ENCODE measurements at regions not wholly inside any gene's neighbourhood (a gene's known extent, or its start where the extent isn't known, plus 50 kb on each side); places are given as distances from the start of the nearest gene placed in this dataset.
"Not testable (repeated sequence)": the region's sequence is repeated elsewhere in the genome, so short reads cannot be mapped to it uniquely, and the experiment has no call there.

DNA sequence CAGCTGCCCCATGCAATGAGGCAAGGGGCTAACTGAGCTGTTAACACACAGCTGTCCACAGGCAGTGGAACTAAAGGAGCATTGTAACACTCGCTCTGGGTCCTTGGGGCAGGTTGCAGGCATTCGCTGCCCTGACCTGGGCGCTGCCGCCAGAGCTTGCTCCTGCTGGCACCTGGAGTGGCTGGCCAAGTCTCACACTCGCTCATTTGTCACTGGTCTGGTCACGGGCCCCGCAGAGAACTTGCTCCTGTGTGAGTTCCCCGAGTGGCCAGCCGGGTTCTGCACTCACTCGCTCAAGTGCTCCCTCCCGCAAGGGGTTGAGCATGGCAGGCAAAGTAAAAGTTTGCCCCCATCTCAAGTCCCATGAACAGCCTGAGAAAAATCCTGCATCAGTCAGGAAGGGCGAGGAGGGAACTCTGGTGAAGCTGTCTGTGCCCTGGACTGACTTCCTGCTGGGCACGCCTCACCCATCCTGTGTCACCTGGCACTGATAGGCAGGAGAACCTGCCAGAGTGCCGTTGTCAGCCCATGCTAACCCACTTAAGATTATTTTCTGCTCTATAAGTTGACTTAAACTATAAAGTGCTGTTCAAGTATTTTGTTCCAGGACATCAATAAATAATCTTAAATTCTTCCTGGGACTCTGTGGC is 934.8 kb upstream of the GYPC start:
- no peak for DNase-seq (ENCODE audit: low spot score)

DNA sequence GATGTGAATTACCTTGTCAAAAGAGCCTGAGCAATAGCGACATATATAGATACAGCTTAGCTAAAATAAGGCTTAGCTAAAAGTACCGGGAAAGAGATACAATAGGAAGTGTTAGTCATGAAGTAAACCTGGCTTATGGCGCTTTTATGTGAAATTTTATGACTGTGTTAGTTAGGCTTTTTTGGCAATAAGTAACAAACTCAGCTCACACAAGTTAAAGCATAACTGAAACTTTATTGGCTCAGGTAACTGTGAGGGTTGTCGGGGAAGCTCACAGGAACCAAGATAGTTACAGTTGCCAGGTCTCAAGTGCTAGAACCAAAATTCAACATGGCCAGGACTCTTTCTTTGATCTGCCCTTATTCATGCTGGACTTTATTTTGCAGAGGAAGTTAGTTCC is 925.0 kb upstream of the GYPC start:
- no peak for DNase-seq (ENCODE audit: low spot score)

- DNase-seq (ENCODE audit: low spot score), result no peak
Observed at GRCh38 chr2:125736306-125736705, 919.7 kb upstream of the GYPC start.

DNA sequence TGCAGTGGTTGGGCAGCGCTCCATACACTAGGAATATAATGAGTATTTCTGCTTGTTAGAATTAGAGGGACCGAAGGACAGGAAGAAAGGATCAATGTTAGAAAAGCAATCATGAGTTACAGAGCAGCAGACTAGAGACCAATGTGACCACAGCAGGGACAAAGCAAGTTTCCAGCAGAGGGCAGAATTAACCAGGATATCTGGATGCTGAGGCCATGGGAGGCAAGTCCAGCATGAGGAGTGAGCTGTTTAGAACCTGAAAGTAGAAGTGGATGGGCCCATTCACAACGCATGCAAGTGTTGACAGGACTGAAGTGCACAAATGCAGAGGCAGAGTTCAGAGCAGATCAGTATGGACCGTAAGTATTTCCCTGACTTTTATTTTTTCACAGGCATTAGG is 910.4 kb upstream of the GYPC start:
- DNase-seq (ENCODE audit: low spot score), result no peak

- DNase-seq (ENCODE audit: low spot score), result no peak
Observed at GRCh38 chr2:125746321-125747164, 909.4 kb upstream of the GYPC start.

GRCh38 chr2:125747165-125747425 is 908.9 kb upstream of the GYPC start:
- no peak for DNase-seq (ENCODE audit: low spot score)

DNA sequence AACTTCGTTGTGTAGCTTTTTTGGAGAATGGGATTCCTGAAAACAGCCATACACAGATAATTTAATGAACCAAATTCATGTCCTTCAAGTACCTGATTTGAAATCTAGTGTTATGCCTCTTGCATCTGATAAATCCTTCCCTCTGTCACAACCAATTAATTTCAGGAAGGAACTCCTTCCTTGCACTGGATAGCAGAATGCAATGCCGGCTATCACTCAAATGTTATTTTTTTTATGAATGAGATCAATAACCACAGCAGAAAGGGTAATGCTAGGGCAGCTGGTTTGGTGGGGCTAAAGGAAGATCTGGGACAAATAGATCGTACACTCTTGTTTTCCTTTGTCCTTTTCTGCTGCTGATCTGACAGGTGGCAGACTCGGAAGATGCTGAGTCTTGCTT is 899.5 kb upstream of the GYPC start:
- no peak for DNase-seq (ENCODE audit: low spot score)

GRCh38 chr2:125796784-125797183 is 859.2 kb upstream of the GYPC start:
- no peak for DNase-seq (ENCODE audit: low spot score)

GRCh38 chr2:125797192-125797591 is 858.8 kb upstream of the GYPC start:
- no peak for DNase-seq (ENCODE audit: low spot score)

DNA sequence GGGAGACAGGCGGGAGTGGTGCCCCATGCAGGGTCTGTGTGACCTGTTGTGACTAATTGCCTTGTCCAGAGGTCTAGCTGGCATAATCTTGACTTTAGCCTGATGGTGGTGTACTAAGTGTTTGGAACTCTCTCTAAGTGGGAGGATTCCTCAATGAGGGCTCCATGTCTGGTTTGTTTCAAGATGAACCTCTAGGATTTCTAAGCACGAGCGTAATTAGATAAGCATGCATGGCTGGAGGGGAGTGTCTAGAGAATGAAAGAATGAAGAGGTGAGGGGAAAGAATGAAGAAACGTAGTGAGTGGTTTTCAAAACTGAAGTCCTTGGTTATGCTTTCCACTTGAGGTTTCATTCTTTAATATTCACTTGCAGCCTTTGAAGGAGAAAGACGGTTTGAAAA is 833.2 kb upstream of the GYPC start:
- DNase-seq (ENCODE audit: low spot score), result no peak

GRCh38 chr2:125825781-125826180 is 830.2 kb upstream of the GYPC start:
- DNase-seq (ENCODE audit: low spot score), result not testable (repeated sequence)

GRCh38 chr2:125837128-125837527 is 818.8 kb upstream of the GYPC start:
- DNase-seq (ENCODE audit: low spot score), result no peak

DNA sequence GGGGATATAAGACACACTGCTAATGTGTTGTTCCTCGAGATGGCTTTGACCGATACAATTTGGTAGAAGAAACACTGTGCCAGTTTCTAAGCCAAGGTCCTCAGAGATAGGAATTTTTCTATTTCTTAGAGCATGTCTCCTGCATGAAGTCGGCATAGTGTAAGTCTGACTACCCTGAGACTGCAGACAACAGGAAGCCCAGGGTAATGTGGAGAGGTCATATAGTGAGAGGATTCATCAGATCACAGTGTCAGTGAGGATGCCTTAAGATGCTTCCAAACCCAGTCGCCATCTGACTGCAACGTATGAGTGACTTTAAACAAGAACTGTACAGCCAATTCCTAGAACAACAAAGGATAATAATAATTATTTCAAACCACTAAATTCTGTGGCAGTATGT is 818.3 kb upstream of the GYPC start:
- DNase-seq (ENCODE audit: low spot score), result no peak

GRCh38 chr2:125839945-125840344 is 816.0 kb upstream of the GYPC start:
- no peak for DNase-seq (ENCODE audit: low spot score)

- no peak for DNase-seq (ENCODE audit: low spot score)
Observed at GRCh38 chr2:125842041-125842440, 813.9 kb upstream of the GYPC start.

DNA sequence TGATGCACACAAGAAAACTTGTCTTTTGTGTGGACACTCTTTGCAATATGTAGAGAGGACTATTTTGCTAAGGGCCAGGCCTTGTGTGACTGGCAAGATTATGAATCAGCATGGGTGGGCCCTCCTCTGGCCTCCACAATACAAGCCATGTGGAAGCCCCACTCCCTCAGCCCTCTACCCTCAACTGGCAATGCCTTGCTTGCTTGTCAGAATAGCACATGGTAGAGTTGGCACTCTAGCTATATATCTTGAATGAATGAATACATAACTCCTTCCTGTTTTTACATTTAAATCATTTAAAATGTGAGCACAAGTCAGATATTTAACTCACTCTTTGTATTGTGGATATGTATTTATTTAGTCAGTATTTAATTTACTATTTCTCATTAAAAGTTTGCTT is 805.4 kb upstream of the GYPC start:
- DNase-seq (ENCODE audit: low spot score), result no peak

DNA sequence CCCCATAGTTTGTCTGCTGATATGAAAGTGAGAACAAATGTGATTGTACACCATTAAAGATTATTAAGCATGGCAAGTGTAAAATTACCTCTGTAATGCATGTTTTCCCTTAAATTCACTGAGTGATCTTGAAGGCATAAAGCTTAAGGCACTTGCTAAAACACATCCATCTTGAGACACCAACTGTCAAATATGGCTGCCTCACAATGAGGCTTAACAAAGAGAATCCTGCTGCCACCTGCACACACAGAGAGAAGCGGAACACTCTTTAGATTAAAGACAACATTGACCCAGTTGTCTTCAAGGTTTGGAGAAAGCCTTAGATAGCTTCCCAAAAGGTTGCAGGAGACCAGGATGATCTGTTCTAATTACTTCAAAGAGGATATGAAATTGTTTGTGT is 803.6 kb upstream of the GYPC start:
- no peak for DNase-seq (ENCODE audit: low spot score)

DNA sequence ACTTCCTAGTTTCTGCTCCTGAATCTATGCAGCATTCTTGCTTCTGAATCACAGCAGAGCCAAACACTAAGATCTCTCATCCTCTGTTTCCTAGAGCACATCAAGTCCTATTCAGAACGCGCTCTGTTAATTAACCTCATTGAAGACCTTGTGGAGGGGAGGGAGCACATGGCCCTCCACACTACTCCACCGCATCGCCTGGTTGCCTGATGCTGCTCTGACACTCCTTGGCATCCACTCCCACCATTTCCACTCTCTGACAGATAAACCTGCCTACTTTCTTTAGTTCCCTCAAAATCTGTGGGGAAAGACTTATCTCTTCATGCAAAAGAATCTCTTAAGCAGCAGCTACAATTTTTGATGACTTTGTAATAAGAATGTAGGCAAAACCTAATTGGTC is 802.3 kb upstream of the GYPC start:
- no peak for DNase-seq (ENCODE audit: low spot score)

DNA sequence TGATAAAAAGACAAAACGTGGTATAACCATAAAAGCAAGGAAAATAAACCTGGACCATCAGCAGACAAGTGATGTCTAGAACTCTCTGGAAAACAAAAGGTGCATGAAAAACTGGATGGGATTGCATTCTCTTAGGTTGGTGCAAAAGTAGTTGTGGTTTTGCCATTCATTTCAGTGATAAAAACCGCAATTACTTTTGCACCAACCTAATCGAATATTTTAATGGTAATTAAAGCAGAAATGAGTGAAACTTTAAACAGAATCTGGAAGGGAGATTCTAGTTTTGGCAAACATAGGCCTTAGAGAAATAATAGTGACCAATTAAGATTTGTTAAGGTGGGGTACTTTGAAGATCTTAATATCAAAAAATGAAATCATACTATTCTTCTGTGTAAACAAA is 800.8 kb upstream of the GYPC start:
- no peak for DNase-seq (ENCODE audit: low spot score)

DNA sequence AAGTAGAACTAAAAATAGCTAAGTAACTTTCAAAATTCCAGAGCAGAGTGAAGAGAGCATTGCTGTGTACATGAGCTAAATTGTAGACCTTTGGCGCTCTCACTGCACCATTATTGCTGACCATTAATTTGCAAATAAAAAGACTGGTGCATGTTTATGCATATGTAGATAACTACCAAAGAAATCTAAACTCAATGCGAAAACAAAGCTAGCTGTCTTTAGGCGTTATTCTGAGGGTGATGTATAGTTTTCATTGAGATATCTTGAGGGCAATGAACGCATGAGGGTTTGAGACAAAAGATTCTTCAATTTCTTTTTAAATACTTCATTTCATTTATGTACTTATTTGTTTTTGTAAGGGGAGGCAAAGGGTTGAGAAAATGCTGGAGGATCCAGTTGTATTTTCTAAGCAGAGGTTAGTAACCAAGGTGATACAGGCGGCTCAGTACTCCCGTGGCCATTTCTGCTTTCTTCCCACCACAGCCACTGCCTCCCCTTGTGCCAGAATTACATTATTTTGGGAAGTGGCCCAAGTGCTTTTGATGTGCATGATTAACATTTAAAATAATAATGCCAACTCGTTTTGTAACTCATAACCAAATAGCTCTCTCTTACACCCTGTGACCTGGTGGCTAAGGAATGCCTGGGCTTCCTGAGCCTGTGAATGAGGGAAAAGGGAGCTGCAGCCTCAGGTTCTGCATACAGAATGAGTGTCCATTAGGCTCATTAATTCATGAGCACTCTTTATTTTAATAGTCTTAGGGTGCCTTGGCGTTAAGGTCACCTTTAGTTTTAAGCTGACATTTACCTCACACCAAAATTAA is 797.8 kb upstream of the GYPC start:
- no peak for DNase-seq (ENCODE audit: low spot score)

DNA sequence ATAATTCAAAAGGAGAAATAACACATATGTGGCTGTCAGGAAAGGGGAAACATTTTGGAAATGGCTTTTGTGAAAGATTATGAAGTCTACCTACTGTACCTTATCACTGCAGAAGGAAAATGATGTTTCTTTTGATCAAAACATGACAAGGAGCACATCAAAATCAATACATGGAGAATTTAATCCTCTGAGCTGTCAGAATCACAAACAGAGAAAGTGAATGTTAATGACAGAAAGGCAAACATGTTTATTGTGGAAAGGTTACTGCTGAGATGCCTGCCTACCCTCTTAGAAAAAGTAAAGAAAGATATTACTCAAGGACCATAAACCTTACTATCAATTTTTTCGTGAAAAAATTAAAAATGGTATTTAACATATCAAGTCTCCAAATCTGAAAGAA is 794.5 kb upstream of the GYPC start:
- no peak for DNase-seq (ENCODE audit: low spot score)

- DNase-seq (ENCODE audit: low spot score), result no peak
Observed at GRCh38 chr2:125867908-125868307, 788.0 kb upstream of the GYPC start.

- DNase-seq (ENCODE audit: low spot score), result no peak
Observed at GRCh38 chr2:125870264-125870663, 785.7 kb upstream of the GYPC start.

Data from germinal center (tissue), 1 donor.